Nephron progenitor cell (in vitro differentiated cells): ENCODE measurements at regions not wholly inside any gene's neighbourhood (a gene's known extent, or its start where the extent isn't known, plus 50 kb on each side); places are given as distances from the start of the nearest gene placed in this dataset.

Source experiments
- DNase-seq: peaks from one replicate; pipeline ENCODE4 v3.0.0; 2021
- H3K27ac Mint-ChIP-seq: 2 replicates; pipeline ENCODE4 v1.8.0; 2021; ENCODE audit warnings: mild to moderate bottlenecking, moderate library complexity, mixed read lengths
- H3K27me3 Mint-ChIP-seq: 2 replicates; pipeline ENCODE4 v1.8.0; 2021; ENCODE audit warnings: mild to moderate bottlenecking, low read depth, mixed read lengths; ENCODE audit not compliant: poor library complexity
- H3K36me3 Mint-ChIP-seq: 2 replicates; pipeline ENCODE4 v1.8.0; 2021; ENCODE audit warnings: low read depth, mixed read lengths
- H3K4me1 Mint-ChIP-seq: 2 replicates; pipeline ENCODE4 v1.8.0; 2021; ENCODE audit warnings: mixed read lengths
- H3K4me3 Mint-ChIP-seq: 2 replicates; pipeline ENCODE4 v1.8.0; 2021; ENCODE audit warnings: mild to moderate bottlenecking, moderate library complexity, mixed read lengths
- H3K9me3 Mint-ChIP-seq: 2 replicates; pipeline ENCODE4 v1.8.0; 2021; ENCODE audit warnings: mild to moderate bottlenecking, moderate library complexity, mixed read lengths
- CTCF ChIP-seq: fragments of 200-600 bp; sonication (generic); IDR thresholded peaks from 2 replicates; pipeline ENCODE4 v1.5.0; 2021; ENCODE audit warnings: antibody characterized with exemption

DNA sequence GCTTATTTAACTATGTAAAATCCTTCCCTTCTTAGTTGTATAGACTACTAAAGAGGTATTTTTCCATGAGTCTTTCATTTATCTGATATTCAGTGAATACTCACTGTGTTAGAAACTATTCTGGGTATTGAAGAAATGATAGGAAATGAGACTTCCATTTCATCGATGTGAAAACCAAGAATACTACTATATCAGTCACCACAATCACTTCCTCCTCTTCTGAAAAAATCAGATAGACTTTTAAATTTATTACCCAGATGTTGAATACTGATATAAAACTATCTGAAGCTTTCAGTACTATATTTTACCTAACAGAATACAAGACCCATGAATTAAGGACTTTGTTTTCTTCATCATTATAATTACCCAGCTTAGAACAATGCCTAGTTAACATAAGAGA, 1801.1 kb upstream of the CELF4 start:
- H3K4me3 Mint-ChIP-seq, result no peak overlapping the region
- TF ChIP-seq CTCF, result no peak
- peaks cover 8% of the 10 kb centered on the region for H3K9me3 Mint-ChIP-seq
- peaks cover 7% of the 10 kb centered on the region for H3K4me1 Mint-ChIP-seq
- no peaks in the 10 kb centered on the region for H3K27me3 Mint-ChIP-seq
- H3K27ac Mint-ChIP-seq, result no peak overlapping the region
- H3K36me3 Mint-ChIP-seq, result peaks cover 3% of the 10 kb centered on the region
- no peak for DNase-seq

DNA sequence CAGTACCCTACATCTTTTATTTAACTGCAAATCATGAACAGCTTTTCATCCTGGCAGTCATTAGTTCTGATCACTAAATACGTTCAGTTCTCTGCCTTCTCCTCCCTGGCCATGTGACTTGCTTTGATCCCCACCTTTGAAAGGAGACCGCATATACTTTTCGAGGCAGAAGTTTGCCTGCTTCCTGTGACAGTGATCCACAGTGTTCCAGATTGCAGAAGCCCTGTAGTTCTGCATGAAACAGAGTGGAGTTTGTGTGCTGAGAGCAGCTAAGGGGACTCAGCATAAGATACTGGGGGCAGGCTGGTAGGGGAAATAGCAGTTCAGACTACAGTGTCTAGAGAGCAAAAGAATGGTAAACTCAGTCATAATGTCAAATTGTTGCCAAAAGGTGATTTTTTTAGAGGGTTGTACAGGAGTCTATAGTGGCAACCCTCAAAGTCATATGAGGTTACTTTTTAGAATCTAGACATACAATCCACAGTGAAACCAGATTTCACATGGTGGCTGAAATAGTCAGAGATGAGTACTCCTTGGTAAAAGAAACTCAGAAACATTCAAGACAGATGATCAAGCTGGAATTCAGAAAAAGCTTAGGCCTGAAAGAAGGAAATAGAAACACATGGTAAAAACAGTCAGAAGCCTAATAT, 1800.4 kb upstream of the CELF4 start:
- H3K9me3 Mint-ChIP-seq, result peaks cover 3% of the 10 kb centered on the region

DNA sequence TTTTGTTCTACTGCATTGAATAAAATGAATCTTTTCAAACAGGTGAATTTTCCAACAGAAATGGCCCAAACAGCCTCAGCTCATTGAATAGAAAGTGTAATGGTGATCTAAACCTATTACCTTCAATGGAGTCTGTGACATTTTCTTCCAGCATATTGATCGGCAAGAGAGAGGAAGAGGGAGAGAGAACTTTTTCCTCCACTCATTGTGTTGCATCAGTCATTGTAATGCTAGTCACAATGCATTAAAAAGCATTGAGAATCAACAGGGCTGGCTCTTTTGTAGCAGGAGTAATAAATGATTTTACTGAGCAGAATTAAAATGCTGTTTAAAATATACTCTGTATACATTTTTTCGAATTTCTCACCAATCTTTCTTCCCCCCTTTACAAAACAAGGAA, 1794.5 kb upstream of the CELF4 start:
- H3K27me3 Mint-ChIP-seq, result peaks cover 3% of the 10 kb centered on the region
- H3K36me3 Mint-ChIP-seq, result no peaks in the 10 kb centered on the region
- no peak for TF ChIP-seq CTCF
- no peaks in the 10 kb centered on the region for H3K4me1 Mint-ChIP-seq
- H3K27ac Mint-ChIP-seq, result no peak overlapping the region
- no peak overlapping the region for H3K4me3 Mint-ChIP-seq
- no peak for DNase-seq
- H3K9me3 Mint-ChIP-seq, result no peaks in the 10 kb centered on the region

More for the DNA sequence above, 1800.4 kb upstream of the CELF4 start:
- H3K4me3 Mint-ChIP-seq, result no peak overlapping the region
- no peaks in the 10 kb centered on the region for H3K36me3 Mint-ChIP-seq
- peak overlapping the region; percentile 73 for H3K27ac Mint-ChIP-seq
- no peaks in the 10 kb centered on the region for H3K27me3 Mint-ChIP-seq
- no peak for DNase-seq
- H3K4me1 Mint-ChIP-seq, result peaks cover 7% of the 10 kb centered on the region
- no peak for TF ChIP-seq CTCF

GRCh38 chr18:39359636-39360035, 1794.0 kb upstream of the CELF4 start:
- no peaks in the 10 kb centered on the region for H3K36me3 Mint-ChIP-seq
- H3K4me3 Mint-ChIP-seq, result no peak overlapping the region
- H3K4me1 Mint-ChIP-seq, result no peaks in the 10 kb centered on the region
- H3K9me3 Mint-ChIP-seq, result no peaks in the 10 kb centered on the region
- no peak for TF ChIP-seq CTCF
- DNase-seq, result no peak
- no peak overlapping the region for H3K27ac Mint-ChIP-seq
- H3K27me3 Mint-ChIP-seq, result peaks cover 3% of the 10 kb centered on the region

DNA sequence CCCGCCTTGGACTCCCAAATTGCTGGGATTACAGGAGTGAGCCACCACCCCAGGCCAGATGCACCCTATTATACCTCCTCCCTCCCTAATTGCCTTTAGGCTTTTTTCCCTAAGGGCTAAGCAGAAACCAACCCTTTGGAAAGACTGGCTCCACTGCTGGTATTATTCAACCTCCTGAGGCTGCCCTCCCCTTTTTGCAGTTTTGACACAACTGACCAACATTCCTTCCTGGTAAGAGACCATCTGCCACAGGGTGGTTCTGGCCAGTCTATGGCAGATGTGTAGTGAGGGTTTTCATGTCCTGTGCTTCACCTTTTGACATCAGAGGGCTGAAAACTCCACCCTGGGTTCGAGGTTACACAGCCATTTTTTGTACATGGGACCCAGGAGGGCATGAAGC, 1785.3 kb upstream of the CELF4 start:
- H3K9me3 Mint-ChIP-seq, result no peaks in the 10 kb centered on the region
- TF ChIP-seq CTCF, result no peak
- H3K27me3 Mint-ChIP-seq, result peaks cover 8% of the 10 kb centered on the region
- no peak overlapping the region for H3K27ac Mint-ChIP-seq
- no peaks in the 10 kb centered on the region for H3K36me3 Mint-ChIP-seq
- no peak overlapping the region for H3K4me3 Mint-ChIP-seq
- DNase-seq, result no peak
- H3K4me1 Mint-ChIP-seq, result peaks cover 20% of the 10 kb centered on the region

- H3K27me3 Mint-ChIP-seq, result peaks cover 8% of the 10 kb centered on the region
- peaks cover 23% of the 10 kb centered on the region for H3K4me1 Mint-ChIP-seq
- H3K9me3 Mint-ChIP-seq, result no peaks in the 10 kb centered on the region
- no peak for TF ChIP-seq CTCF
- no peaks in the 10 kb centered on the region for H3K36me3 Mint-ChIP-seq
- no peak for DNase-seq
- no peak overlapping the region for H3K4me3 Mint-ChIP-seq
- H3K27ac Mint-ChIP-seq, result no peak overlapping the region
Measured at GRCh38 chr18:39349801-39350200, 1784.2 kb upstream of the CELF4 start.
